Activated CD8-positive, alpha-beta memory T cell treated with anti-CD3 and anti-CD28 coated beads for 24 hours (primary cell): ENCODE measurements at regions not wholly inside any gene's neighbourhood (a gene's known extent, or its start where the extent isn't known, plus 50 kb on each side); places are given as distances from the start of the nearest gene placed in this dataset.
"Not testable (repeated sequence)": the region's sequence is repeated elsewhere in the genome, so short reads cannot be mapped to it uniquely, and the experiment has no call there.

Experiments used
- DNase-seq: peaks from one replicate; pipeline ENCODE4 v3.0.0-alpha.2; 2020

DNA sequence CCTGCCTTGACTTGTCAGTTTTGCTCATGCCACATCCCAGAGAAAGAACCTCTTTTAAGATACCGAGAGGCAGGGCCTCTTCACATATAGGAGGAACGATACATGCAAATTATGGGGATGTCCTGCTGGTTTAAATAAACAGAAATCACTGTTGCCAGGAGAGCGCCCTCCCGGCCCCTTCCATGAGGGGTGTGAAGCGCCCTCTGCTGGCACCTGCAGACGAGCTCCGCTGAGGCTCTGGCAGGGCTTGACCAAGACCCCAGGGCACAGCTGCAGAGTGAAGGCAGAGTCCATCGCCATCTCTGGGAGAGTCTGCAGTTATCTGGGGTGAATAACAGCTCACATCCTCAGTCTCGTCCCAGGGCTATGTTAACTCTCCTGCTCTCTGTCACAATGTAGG is 468.8 kb downstream of the RPIA start:
- not testable (repeated sequence) for DNase-seq

DNA sequence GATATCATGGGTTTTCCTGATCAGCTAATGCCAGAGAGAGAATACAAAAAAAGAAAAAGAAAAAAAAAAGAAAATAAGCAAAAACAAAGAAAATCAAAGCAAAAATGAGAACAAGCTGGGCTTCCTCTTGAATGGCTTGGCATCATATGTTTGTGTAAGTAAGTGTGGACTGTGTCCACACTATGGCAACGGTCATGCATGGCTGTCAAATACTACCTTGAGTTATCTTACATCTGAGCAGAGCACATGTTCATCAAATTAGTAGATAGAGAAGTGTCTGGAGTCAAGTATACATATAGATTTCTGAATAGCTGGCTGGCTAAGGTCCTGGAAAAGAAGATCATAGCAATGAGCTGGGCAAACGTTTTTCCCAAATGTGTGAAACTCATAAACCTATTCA is 470.2 kb downstream of the RPIA start:
- DNase-seq, result not testable (repeated sequence)

DNA sequence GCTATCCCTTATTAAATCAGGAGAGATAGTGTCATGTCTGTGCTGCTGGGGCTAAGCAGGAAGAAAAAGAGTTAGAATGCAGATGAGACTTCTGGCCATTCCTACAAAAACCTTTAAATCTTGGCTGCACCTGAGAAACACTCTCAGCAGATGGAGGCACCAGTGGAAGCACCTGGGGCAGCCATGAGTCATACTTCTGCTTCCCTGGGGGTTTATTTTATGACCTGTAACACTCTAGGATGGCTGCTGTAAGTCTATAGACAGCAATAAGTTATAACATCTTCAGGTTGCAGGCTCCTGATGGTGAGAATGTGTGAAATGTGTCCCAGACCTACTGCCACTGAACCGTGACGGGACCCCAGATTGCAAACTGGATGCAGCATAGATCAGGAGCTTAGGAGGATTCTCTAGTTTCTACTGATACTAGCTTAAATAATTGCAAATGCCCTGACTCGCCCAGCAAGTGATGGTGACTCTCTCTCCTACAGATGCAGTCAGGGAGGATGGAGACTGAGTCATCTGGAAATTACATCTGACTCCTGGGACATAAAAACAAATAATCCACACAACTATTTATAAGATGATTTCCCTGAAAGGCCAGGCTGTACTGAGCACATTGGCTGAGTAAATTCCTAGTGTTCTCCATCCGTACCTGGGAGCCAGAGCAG is 479.2 kb downstream of the RPIA start:
- not testable (repeated sequence) for DNase-seq

DNA sequence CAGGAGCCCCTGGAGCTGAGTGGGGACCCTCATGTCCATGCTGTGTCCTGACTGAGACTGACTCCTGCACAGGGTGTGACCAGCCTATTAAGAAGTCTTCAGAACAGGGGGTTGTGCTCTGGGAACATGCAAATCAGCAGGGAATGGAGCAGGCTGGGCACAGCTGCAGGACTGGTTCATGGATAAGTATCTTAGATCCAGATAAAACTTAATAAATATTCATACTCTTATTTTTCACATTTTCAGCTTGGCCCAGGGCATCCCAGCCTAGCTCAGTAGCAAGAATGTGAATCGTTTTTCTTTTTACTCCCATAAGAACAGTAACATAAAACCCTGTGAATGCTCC is 479.7 kb downstream of the RPIA start:
- DNase-seq, result not testable (repeated sequence)

DNA sequence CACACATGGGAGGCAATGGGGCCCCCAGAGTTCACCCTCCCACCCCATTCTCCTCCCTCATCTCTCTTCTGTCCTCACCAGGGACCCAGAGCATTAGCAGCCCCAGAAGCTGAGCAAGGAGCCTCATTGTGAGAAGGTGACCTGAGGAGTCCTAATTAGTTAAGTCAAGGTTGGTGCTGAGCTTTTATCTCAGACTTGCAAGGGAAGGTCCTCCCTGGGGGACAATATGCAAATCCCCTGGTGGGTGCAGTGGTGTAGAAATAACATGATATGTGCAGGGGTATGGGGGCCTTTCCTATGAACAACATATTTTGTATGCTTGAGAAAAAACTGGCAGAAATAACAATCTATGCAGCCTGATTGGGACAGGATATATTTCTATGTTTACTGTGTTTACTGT is 485.5 kb downstream of the RPIA start:
- DNase-seq, result not testable (repeated sequence)

DNA sequence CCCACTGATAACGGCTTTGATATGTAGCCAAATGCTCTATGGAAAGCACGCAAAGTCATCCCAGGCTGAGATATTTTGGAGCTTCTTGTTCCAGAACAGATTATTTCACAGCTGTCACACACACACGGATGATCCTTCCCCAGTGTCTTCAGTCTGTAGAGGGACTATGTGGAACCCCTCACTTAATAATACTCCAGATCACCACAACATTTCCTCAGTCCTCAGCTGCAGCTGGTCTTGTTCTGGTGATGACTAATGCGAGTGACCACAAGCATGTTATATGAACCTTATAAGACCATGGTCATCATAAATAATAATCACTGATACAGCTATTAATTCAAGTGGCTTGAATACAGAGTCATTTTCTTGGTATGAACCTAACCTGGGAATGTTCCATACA is 490.7 kb downstream of the RPIA start:
- not testable (repeated sequence) for DNase-seq

- DNase-seq, result not testable (repeated sequence)
Measured at GRCh38 chr2:89184746-89185145, 493.3 kb downstream of the RPIA start.

DNA sequence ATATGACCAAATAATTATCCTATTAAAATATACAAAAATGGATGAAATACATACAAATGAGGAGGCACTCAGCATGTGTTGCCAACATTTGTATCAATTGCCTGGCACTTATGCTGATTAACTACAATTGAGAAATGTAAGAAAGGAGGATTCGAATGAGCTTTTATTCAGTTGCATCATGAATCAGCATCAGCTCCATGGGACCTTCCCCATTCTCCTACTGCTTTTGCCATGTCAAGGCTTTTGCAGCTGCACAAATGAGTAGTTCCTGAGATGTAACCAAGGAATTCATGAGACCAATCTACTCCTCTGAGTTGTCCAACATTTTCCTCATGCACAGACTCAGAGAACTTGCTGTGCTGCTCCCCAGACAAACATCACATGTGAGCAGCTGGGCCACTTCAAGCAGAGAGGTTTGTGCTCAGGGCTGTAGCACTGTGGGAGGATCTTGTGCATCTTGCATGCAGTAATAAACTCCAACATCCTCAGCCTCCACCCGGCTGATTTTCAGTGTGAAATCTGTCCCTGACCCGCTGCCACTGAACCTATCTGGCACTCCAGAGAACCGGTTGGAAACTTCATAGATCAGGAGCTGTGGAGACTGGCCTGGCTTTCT is 504.3 kb downstream of the RPIA start:
- not testable (repeated sequence) for DNase-seq

GRCh38 chr2:89196719-89197118 is 505.2 kb downstream of the RPIA start:
- not testable (repeated sequence) for DNase-seq

GRCh38 chr2:89198026-89198425 is 506.6 kb downstream of the RPIA start:
- not testable (repeated sequence) for DNase-seq

GRCh38 chr2:89199453-89200246 is 508.2 kb downstream of the RPIA start:
- DNase-seq, result not testable (repeated sequence)

DNA sequence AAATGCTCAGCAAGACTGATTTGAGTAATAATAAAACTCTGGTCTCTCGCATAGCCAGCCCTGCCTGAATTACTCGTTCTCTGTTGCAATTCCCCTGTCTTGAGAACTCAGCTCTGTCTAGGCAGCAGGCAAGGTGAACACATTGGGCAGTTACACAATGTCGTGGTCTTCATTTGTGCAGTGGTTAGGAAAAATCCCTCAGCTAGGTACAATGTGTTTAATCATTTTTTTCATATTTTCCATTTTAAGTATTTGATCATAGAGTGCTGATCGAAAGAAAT is 508.7 kb downstream of the RPIA start:
- not testable (repeated sequence) for DNase-seq

GRCh38 chr2:89202518-89202917 is 511.0 kb downstream of the RPIA start:
- not testable (repeated sequence) for DNase-seq

DNA sequence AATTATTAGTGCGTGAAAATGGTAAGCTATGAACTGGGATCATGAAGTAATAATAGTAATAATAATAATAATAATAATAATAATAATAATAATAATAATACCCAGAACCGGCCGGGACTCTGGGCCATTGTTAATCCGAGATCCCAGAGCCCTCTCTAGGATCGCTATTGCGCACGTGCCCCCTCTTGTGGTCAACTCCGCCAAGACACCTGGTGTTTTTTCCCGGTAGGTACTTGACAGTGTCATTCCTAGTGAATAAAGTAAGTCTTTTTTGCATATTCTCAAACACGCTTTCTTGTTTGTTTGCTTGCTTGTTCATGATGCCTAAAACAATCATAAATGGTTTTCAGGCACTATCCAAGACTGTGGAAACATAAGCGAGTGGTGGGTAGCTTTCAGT is 513.7 kb downstream of the RPIA start:
- peak; percentile 60 for DNase-seq

GRCh38 chr2:89208144-89208932 is 516.9 kb downstream of the RPIA start:
- DNase-seq, result not testable (repeated sequence)

GRCh38 chr2:89213151-89213550 is 521.7 kb downstream of the RPIA start:
- not testable (repeated sequence) for DNase-seq

DNA sequence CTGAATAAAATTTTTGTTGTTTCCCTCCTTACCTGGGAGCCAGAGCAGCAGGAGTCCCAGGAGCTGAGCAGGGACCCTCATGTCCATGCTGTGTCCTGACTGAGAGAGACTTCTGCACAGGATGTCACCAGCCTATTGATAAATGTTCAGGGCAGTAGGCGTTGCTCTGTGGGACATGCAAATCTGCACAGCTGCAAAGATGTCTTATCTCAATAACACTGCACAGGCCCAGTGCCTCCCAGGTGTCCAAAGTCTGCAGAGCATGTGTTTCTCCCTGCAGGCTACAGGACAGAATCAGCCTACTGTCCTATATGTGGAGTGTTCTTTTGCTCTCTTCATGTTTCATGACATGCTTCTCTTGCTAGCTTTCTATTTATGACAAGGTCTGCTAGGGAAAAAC is 522.3 kb downstream of the RPIA start:
- not testable (repeated sequence) for DNase-seq

DNA sequence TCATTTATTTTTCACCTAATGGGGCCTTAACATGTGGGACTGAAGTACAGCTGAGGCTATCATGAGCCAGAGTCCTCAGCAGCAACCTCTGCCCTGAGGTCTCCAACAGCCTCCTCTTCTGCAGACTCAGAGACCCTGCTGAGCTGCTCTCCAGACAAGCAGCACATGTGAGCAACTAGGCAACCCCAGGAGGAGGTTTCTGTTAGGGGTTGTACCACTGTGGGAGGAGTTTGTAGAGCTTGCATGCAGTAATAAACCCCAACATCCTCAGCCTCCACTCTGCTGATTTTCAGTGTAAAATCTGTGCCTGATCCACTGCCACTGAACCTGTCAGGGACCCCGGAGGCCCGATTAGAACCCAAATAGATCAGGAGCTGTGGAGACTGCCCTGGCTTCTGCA is 530.0 kb downstream of the RPIA start:
- not testable (repeated sequence) for DNase-seq

- DNase-seq, result not testable (repeated sequence)
Measured at GRCh38 chr2:89222063-89222732, 530.7 kb downstream of the RPIA start.

- not testable (repeated sequence) for DNase-seq
Measured at GRCh38 chr2:89224803-89225202, 533.3 kb downstream of the RPIA start.

- not testable (repeated sequence) for DNase-seq
Measured at GRCh38 chr2:89229979-89230378, 538.5 kb downstream of the RPIA start.

DNA sequence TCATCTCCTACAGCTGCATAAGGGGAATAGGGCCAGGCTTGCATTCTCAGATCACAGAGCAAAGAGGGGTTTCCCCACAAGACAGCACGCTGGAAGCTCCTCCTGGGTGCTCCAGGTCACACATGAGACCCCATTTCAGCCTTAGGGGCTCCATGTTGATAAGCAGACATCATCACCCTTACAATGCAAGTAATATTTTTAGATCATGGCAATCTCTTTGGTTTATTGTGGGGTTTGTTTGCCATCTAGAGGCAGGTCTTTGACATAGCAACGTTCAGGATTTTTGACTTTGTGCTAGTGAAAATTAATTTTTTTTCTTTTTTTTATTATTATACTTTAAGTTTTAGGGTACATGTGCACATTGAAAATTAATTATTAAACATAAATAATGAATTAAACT is 539.8 kb downstream of the RPIA start:
- not testable (repeated sequence) for DNase-seq

GRCh38 chr2:89233931-89234330 is 542.5 kb downstream of the RPIA start:
- DNase-seq, result not testable (repeated sequence)
